Parathyroid adenoma (tissue), 2 donors: ENCODE measurements at regions not wholly inside any gene's neighbourhood (a gene's known extent, or its start where the extent isn't known, plus 50 kb on each side); places are given as distances from the start of the nearest gene placed in this dataset.

Experiments used
- H2AFZ ChIP-seq: fragments of 300-600 bp; sonication (generic); one replicate; pipeline ENCODE4 v1.7.0; 2017; ENCODE audit warnings: antibody characterized with exemption, mild to moderate bottlenecking
- H3K27ac ChIP-seq: fragments of 300-600 bp; sonication (generic); one replicate; pipeline ENCODE4 v1.7.0; 2017
- H3K27me3 ChIP-seq: fragments of 300-600 bp; sonication (generic); one replicate; pipeline ENCODE4 v1.7.0; 2017; ENCODE audit warnings: low read length; ENCODE audit not compliant: control insufficient read depth, insufficient read depth
- H3K36me3 ChIP-seq: fragments of 300-600 bp; sonication (generic); one replicate; pipeline ENCODE4 v1.7.0; 2017; ENCODE audit warnings: low read length; ENCODE audit not compliant: control insufficient read depth, insufficient read depth
- H3K4me1 ChIP-seq: fragments of 300-600 bp; sonication (generic); one replicate; pipeline ENCODE4 v1.7.0; 2017; ENCODE audit warnings: control low read depth
- H3K4me2 ChIP-seq: fragments of 300-600 bp; sonication (generic); one replicate; pipeline ENCODE4 v1.7.0; 2017; ENCODE audit warnings: low read length
- H3K4me3 ChIP-seq: fragments of 300-600 bp; sonication (generic); one replicate; pipeline ENCODE4 v1.7.0; 2017; ENCODE audit warnings: low read depth, low read length
- H3K79me2 ChIP-seq: fragments of 300-600 bp; sonication (generic); one replicate; pipeline ENCODE4 v1.7.0; 2017; ENCODE audit warnings: control low read depth
- H3K9ac ChIP-seq: fragments of 300-600 bp; sonication (generic); one replicate; pipeline ENCODE4 v1.7.0; 2017; ENCODE audit warnings: mild to moderate bottlenecking
- H3K9me3 ChIP-seq: fragments of 300-600 bp; sonication (generic); one replicate; pipeline ENCODE4 v1.7.0; 2017; ENCODE audit warnings: low read length; ENCODE audit not compliant: control insufficient read depth
- CTCF ChIP-seq: fragments of 300-600 bp; sonication (generic); IDR thresholded peaks from one replicate; pipeline ENCODE4 v1.7.0; 2017; ENCODE audit warnings: antibody characterized with exemption, mild to moderate bottlenecking
- donor health status: primary hyperparathyroidism.

- Histone ChIP-seq H2AFZ (no peak overlapping the region), H3K79me2 (no peaks in the 10 kb centered on the region), H3K27ac (no peak overlapping the region), H3K4me3 (no peak overlapping the region), H3K36me3 (no peaks in the 10 kb centered on the region), H3K9ac (no peak overlapping the region), H3K4me1 (no peaks in the 10 kb centered on the region), H3K9me3 (no peaks in the 10 kb centered on the region), H3K4me2 (no peak overlapping the region), H3K27me3 (no peaks in the 10 kb centered on the region)
- no peak for TF ChIP-seq CTCF
Observed at GRCh38 chr16:61471023-61471422, 565.2 kb downstream of the CDH8 start.

GRCh38 chr16:61465285-61465684 lies 571.0 kb downstream of the CDH8 start:
- Histone ChIP-seq H3K4me1 (no peaks in the 10 kb centered on the region), H3K79me2 (no peaks in the 10 kb centered on the region), H3K9ac (no peak overlapping the region), H3K4me2 (no peak overlapping the region), H3K9me3 (no peaks in the 10 kb centered on the region), H3K27ac (no peak overlapping the region), H2AFZ (no peak overlapping the region), H3K27me3 (no peaks in the 10 kb centered on the region), H3K4me3 (no peak overlapping the region), H3K36me3 (no peaks in the 10 kb centered on the region)
- TF ChIP-seq CTCF: no peak

- no peaks in the 10 kb centered on the region for H3K9me3 ChIP-seq
Observed at GRCh38 chr16:61460020-61460419, 576.2 kb downstream of the CDH8 start.

GRCh38 chr16:61435346-61435745 lies 600.9 kb downstream of the CDH8 start:
- Histone ChIP-seq H3K4me3 (no peak overlapping the region), H2AFZ (no peak overlapping the region), H3K79me2 (no peaks in the 10 kb centered on the region), H3K4me2 (no peak overlapping the region), H3K9me3 (no peaks in the 10 kb centered on the region), H3K27ac (no peak overlapping the region), H3K4me1 (no peaks in the 10 kb centered on the region), H3K36me3 (no peaks in the 10 kb centered on the region), H3K9ac (no peak overlapping the region), H3K27me3 (no peaks in the 10 kb centered on the region)
- TF ChIP-seq CTCF: no peak

More at GRCh38 chr16:61460020-61460419, 576.2 kb downstream of the CDH8 start:
- Histone ChIP-seq H3K79me2 (no peaks in the 10 kb centered on the region), H3K27ac (no peak overlapping the region), H2AFZ (no peak overlapping the region), H3K27me3 (no peaks in the 10 kb centered on the region), H3K4me1 (no peaks in the 10 kb centered on the region), H3K9ac (no peak overlapping the region), H3K4me3 (no peak overlapping the region), H3K36me3 (no peaks in the 10 kb centered on the region), H3K4me2 (no peak overlapping the region)
- no peak for TF ChIP-seq CTCF

GRCh38 chr16:61432421-61432820 lies 603.8 kb downstream of the CDH8 start:
- no peaks in the 10 kb centered on the region for H3K36me3 ChIP-seq
- H3K4me3 ChIP-seq: no peak overlapping the region
- H3K27ac ChIP-seq: no peak overlapping the region
- no peak overlapping the region for H2AFZ ChIP-seq
- H3K9me3 ChIP-seq: no peaks in the 10 kb centered on the region
- no peak overlapping the region for H3K4me2 ChIP-seq
- no peaks in the 10 kb centered on the region for H3K4me1 ChIP-seq
- no peak overlapping the region for H3K9ac ChIP-seq
- H3K27me3 ChIP-seq: no peaks in the 10 kb centered on the region
- no peak for TF ChIP-seq CTCF
- no peaks in the 10 kb centered on the region for H3K79me2 ChIP-seq
